Uterus (tissue), 3 donors: ENCODE measurements at regions not wholly inside any gene's neighbourhood (a gene's known extent, or its start where the extent isn't known, plus 50 kb on each side); places are given as distances from the start of the nearest gene placed in this dataset.

Experiments
- DNase-seq, 2 donors: peaks; one replicate each; pipeline ENCODE4 v3.0.0-alpha.2; 2019 to 2020
- H3K27ac ChIP-seq, 2 donors: fragments of 200-600 bp; sonication (generic); 1 replicate in 1 of 2; 2 replicates in 1 of 2; pipeline ENCODE4 v1.5.1; 2016 to 2018
- H3K27me3 ChIP-seq, 2 donors: fragments of 200-600 bp; sonication (generic); one replicate each; pipeline ENCODE4 v1.5.1; 2018 to 2019; ENCODE audit warnings: control low read depth in 1 of 2
- H3K36me3 ChIP-seq, 2 donors: fragments of 200-600 bp; sonication (generic); one replicate each; pipeline ENCODE4 v1.5.1; 2019; ENCODE audit warnings: control low read depth in 1 of 2
- H3K4me1 ChIP-seq, 2 donors: fragments of 200-600 bp; sonication (generic); one replicate each; pipeline ENCODE4 v1.5.1; 2018 to 2019; ENCODE audit warnings: control low read depth in 1 of 2
- H3K4me3 ChIP-seq, 2 donors: fragments of 200-600 bp; sonication (generic); 1 replicate in 1 of 2; 2 replicates in 1 of 2; pipeline ENCODE4 v1.5.1; 2018 to 2019; ENCODE audit warnings: mild to moderate bottlenecking in 1 of 2
- H3K9me3 ChIP-seq, 2 donors: fragments of 200-600 bp; sonication (generic); one replicate each; pipeline ENCODE4 v1.5.1; 2019; ENCODE audit warnings: control low read depth in 1 of 2
- CTCF ChIP-seq, 4 experiments: fragments of 200-600 bp in 2 of 4; fragments of 450-650 bp in 2 of 4; sonication (generic) in 2 of 4; IDR thresholded peaks; one replicate each; pipeline ENCODE4 v1.5.1; 2016 to 2019; ENCODE audit warnings: antibody characterized with exemption in 4 of 4, mild to moderate bottlenecking in 2 of 4, moderate library complexity in 1 of 4
- POLR2A ChIP-seq, 2 donors: fragments of 450-650 bp; IDR thresholded peaks; one replicate each; pipeline ENCODE4 v1.6.1; 2016; ENCODE audit warnings: antibody characterized with exemption in 2 of 2, mild to moderate bottlenecking in 1 of 2, moderate library complexity in 1 of 2
- intact Hi-C: fragments of 100-400 bp; cut with DNase I; formaldehyde crosslinking; loops from one replicate; pipeline ENCODE4 v1.15.1; 2023; ENCODE audit warnings: low total_unique reads
- donor health status: DM: yes; HTN: yes; CAD: no.

GRCh38 chr6:23045280-23045679, 475.9 kb downstream of the HDGFL1 start:
- no peak for DNase-seq
- Histone ChIP-seq H3K9me3 (no peaks in the 10 kb centered on the region), H3K4me3 (no peak overlapping the region), H3K27ac (no peak overlapping the region), H3K4me1 (no peaks in the 10 kb centered on the region), H3K36me3 (no peaks in the 10 kb centered on the region), H3K27me3 (no peaks in the 10 kb centered on the region)
- intact Hi-C loops = no loop called here
- no peak for TF ChIP-seq POLR2A (IDR thresholded peaks at IDR 0.05)
- TF ChIP-seq CTCF (IDR thresholded peaks at IDR 0.05) = no peak

GRCh38 chr6:23055523-23055922, 486.2 kb downstream of the HDGFL1 start:
- H3K27me3 ChIP-seq = no peaks in the 10 kb centered on the region
- no peaks in the 10 kb centered on the region for H3K4me1 ChIP-seq
- peaks cover 0 to 4% of the 10 kb centered on the region in 2 donors for H3K9me3 ChIP-seq
- TF ChIP-seq CTCF (IDR thresholded peaks at IDR 0.05) = no peak
- no peak for TF ChIP-seq POLR2A (IDR thresholded peaks at IDR 0.05)
- H3K36me3 ChIP-seq = no peaks in the 10 kb centered on the region
- no peak for DNase-seq
- H3K4me3 ChIP-seq = no peak overlapping the region
- intact Hi-C loops = no loop called here
- no peak overlapping the region for H3K27ac ChIP-seq

- DNase-seq = no peak
Measured at GRCh38 chr6:23073821-23074220, 504.5 kb downstream of the HDGFL1 start.

DNA sequence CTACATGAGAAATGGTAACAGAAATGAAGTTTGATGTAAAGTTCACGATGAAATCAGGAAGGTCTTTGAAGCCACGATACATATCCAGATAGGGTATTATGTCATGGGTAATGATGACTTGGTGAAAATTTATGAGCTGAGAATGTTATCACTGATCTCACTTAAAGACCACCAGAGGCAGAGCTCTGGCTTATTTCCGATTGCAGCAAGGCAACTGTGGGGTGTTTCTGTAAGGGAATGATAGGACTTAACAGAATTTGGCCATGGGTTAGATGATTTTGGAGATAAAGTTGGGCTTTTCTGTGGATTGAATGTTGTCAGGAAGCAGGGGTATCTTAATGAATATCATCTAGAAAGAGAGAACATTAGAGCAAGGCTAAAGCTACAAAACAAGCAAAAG, 508.4 kb downstream of the HDGFL1 start:
- no peak overlapping the region for H3K4me3 ChIP-seq
- TF ChIP-seq CTCF (IDR thresholded peaks at IDR 0.05) = no peak
- no peak for TF ChIP-seq POLR2A (IDR thresholded peaks at IDR 0.05)
- H3K27me3 ChIP-seq = no peaks in the 10 kb centered on the region
- no peaks in the 10 kb centered on the region for H3K9me3 ChIP-seq
- no peak for DNase-seq
- H3K27ac ChIP-seq = no peak overlapping the region
- H3K36me3 ChIP-seq = no peaks in the 10 kb centered on the region
- H3K4me1 ChIP-seq = no peaks in the 10 kb centered on the region
- intact Hi-C loops = no loop called here

More at GRCh38 chr6:23073821-23074220, 504.5 kb downstream of the HDGFL1 start:
- intact Hi-C loops = no loop called here
- no peak overlapping the region for H3K4me3 ChIP-seq
- no peaks in the 10 kb centered on the region for H3K9me3 ChIP-seq
- TF ChIP-seq POLR2A (IDR thresholded peaks at IDR 0.05) (no peak), CTCF (IDR thresholded peaks at IDR 0.05) (no peak)
- H3K36me3 ChIP-seq = no peaks in the 10 kb centered on the region
- no peaks in the 10 kb centered on the region for H3K27me3 ChIP-seq
- H3K4me1 ChIP-seq = no peaks in the 10 kb centered on the region
- no peak overlapping the region for H3K27ac ChIP-seq

- Histone ChIP-seq H3K4me1 (no peaks in the 10 kb centered on the region), H3K4me3 (no peak overlapping the region), H3K27ac (no peak overlapping the region), H3K36me3 (no peaks in the 10 kb centered on the region), H3K27me3 (no peaks in the 10 kb centered on the region), H3K9me3 (no peaks in the 10 kb centered on the region)
- TF ChIP-seq POLR2A (IDR thresholded peaks at IDR 0.05) = no peak
- no peak for TF ChIP-seq CTCF (IDR thresholded peaks at IDR 0.05)
- intact Hi-C loops = no loop called here
- no peak for DNase-seq
Measured at GRCh38 chr6:23081701-23082100, 512.3 kb downstream of the HDGFL1 start.
